NCI-H2107 (cell line): ENCODE measurements at regions not wholly inside any gene's neighbourhood (a gene's known extent, or its start where the extent isn't known, plus 50 kb on each side); places are given as distances from the start of the nearest gene placed in this dataset.
A peak's percentile ranks its signal among the peaks of the same experiment; 100 is the strongest.

Source experiments
- DNase-seq: peaks from one replicate; lab custom pipeline; 2025; lab: John Stamatoyannopoulos, UW

- DNase-seq: no peak
Measured at GRCh38 chr13:70890289-70890688, 782.0 kb upstream of the KLHL1 start.

- no peak for DNase-seq
Measured at GRCh38 chr13:70889163-70889562, 780.9 kb upstream of the KLHL1 start.

- no peak for DNase-seq
Measured at GRCh38 chr13:70884196-70884595, 775.9 kb upstream of the KLHL1 start.

- DNase-seq: no peak
Measured at GRCh38 chr13:70874636-70875035, 766.4 kb upstream of the KLHL1 start.

- DNase-seq: no peak
Measured at GRCh38 chr13:70864731-70865130, 756.5 kb upstream of the KLHL1 start.

- no peak for DNase-seq
Measured at GRCh38 chr13:70856711-70857110, 748.5 kb upstream of the KLHL1 start.

GRCh38 chr13:70856025-70856424, 747.8 kb upstream of the KLHL1 start:
- DNase-seq: no peak

- DNase-seq: no peak
Measured at GRCh38 chr13:70849222-70849621, 741.0 kb upstream of the KLHL1 start.

GRCh38 chr13:70844391-70845108, 736.3 kb upstream of the KLHL1 start:
- no peak for DNase-seq

GRCh38 chr13:70842062-70842644, 733.9 kb upstream of the KLHL1 start:
- DNase-seq: no peak

- DNase-seq: no peak
Measured at GRCh38 chr13:70841240-70842061, 733.2 kb upstream of the KLHL1 start.

- no peak for DNase-seq
Measured at GRCh38 chr13:70835371-70835770, 727.1 kb upstream of the KLHL1 start.

GRCh38 chr13:70829748-70830147, 721.5 kb upstream of the KLHL1 start:
- DNase-seq: peak; percentile 1

- no peak for DNase-seq
Measured at GRCh38 chr13:70817576-70817975, 709.3 kb upstream of the KLHL1 start.

- DNase-seq: no peak
Measured at GRCh38 chr13:70816853-70817252, 708.6 kb upstream of the KLHL1 start.

GRCh38 chr13:70814684-70815083, 706.4 kb upstream of the KLHL1 start:
- DNase-seq: no peak

- no peak for DNase-seq
Measured at GRCh38 chr13:70812481-70812880, 704.2 kb upstream of the KLHL1 start.

GRCh38 chr13:70809588-70809987, 701.3 kb upstream of the KLHL1 start:
- DNase-seq: no peak

- no peak for DNase-seq
Measured at GRCh38 chr13:70798385-70798784, 690.1 kb upstream of the KLHL1 start.

- no peak for DNase-seq
Measured at GRCh38 chr13:70795484-70795883, 687.2 kb upstream of the KLHL1 start.

- no peak for DNase-seq
Measured at GRCh38 chr13:70792121-70792520, 683.9 kb upstream of the KLHL1 start.

GRCh38 chr13:70789751-70790150, 681.5 kb upstream of the KLHL1 start:
- DNase-seq: no peak

GRCh38 chr13:70788074-70788473, 679.8 kb upstream of the KLHL1 start:
- DNase-seq: no peak
